ENCODE measurements at regions not wholly inside any gene's neighbourhood (a gene's known extent, or its start where the extent isn't known, plus 50 kb on each side); places are given as distances from the start of the nearest gene placed in this dataset.
"Not testable (repeated sequence)": the region's sequence is repeated elsewhere in the genome, so short reads cannot be mapped to it uniquely, and the experiment has no call there.

- no peak overlapping the region for H3K4me3 ChIP-seq (ENCODE audit: low read depth, low read length)
- no peak for DNase-seq (ENCODE audit: low read depth)
- no peak for TF ChIP-seq MAX (IDR thresholded peaks at IDR 0.05; ENCODE audit: low read depth, low read length)
- TF ChIP-seq POLR2A (IDR thresholded peaks at IDR 0.05; ENCODE audit: extremely low read depth, insufficient read length): no peak
- no peak for TF ChIP-seq CTCF (IDR thresholded peaks at IDR 0.05; ENCODE audit: low read depth, low read length)
Observed at GRCh38 chr6:115485400-115485799, 575.3 kb downstream of the FRK start.

- H3K4me3 ChIP-seq (ENCODE audit: low read depth, low read length); DNase-seq (ENCODE audit: low read depth): not testable (repeated sequence)
Observed at GRCh38 chr6:115480543-115480942, 580.1 kb downstream of the FRK start.

- DNase-seq (ENCODE audit: low read depth): no peak
- no peak overlapping the region for H3K4me3 ChIP-seq (ENCODE audit: low read depth, low read length)
- no peak for TF ChIP-seq POLR2A (IDR thresholded peaks at IDR 0.05; ENCODE audit: extremely low read depth, insufficient read length)
- no peak for TF ChIP-seq MYC (IDR thresholded peaks at IDR 0.05; ENCODE audit: low read depth, low read length)
- TF ChIP-seq CTCF (IDR thresholded peaks at IDR 0.05; ENCODE audit: low read depth, low read length): no peak
Observed at GRCh38 chr6:115474443-115475041, 586.1 kb downstream of the FRK start.

GRCh38 chr6:115468272-115469005, 592.3 kb downstream of the FRK start:
- no peak overlapping the region for H3K4me3 ChIP-seq (ENCODE audit: low read depth, low read length)
- DNase-seq (ENCODE audit: low read depth): no peak
- TF ChIP-seq MAX (IDR thresholded peaks at IDR 0.05; ENCODE audit: low read depth, low read length) (no peak), MYC (IDR thresholded peaks at IDR 0.05; ENCODE audit: low read depth, low read length) (no peak), CTCF (IDR thresholded peaks at IDR 0.05; ENCODE audit: low read depth, low read length) (no peak), POLR2A (IDR thresholded peaks at IDR 0.05; ENCODE audit: extremely low read depth, insufficient read length) (no peak)

GRCh38 chr6:115467726-115468125, 593.0 kb downstream of the FRK start:
- no peak for DNase-seq (ENCODE audit: low read depth)
- TF ChIP-seq POLR2A (IDR thresholded peaks at IDR 0.05; ENCODE audit: extremely low read depth, insufficient read length) (no peak), CTCF (IDR thresholded peaks at IDR 0.05; ENCODE audit: low read depth, low read length) (no peak), MAX (IDR thresholded peaks at IDR 0.05; ENCODE audit: low read depth, low read length) (no peak), MYC (IDR thresholded peaks at IDR 0.05; ENCODE audit: low read depth, low read length) (no peak)
- no peak overlapping the region for H3K4me3 ChIP-seq (ENCODE audit: low read depth, low read length)

GRCh38 chr6:115460913-115461312, 599.8 kb downstream of the FRK start:
- DNase-seq (ENCODE audit: low read depth): no peak
- TF ChIP-seq CTCF (IDR thresholded peaks at IDR 0.05; ENCODE audit: low read depth, low read length) (no peak), MAX (IDR thresholded peaks at IDR 0.05; ENCODE audit: low read depth, low read length) (no peak), POLR2A (IDR thresholded peaks at IDR 0.05; ENCODE audit: extremely low read depth, insufficient read length) (no peak), MYC (IDR thresholded peaks at IDR 0.05; ENCODE audit: low read depth, low read length) (no peak)
- no peak overlapping the region for H3K4me3 ChIP-seq (ENCODE audit: low read depth, low read length)

All from NB4 (cell line).